Lung (tissue), 11 donors: ENCODE measurements at regions not wholly inside any gene's neighbourhood (a gene's known extent, or its start where the extent isn't known, plus 50 kb on each side); places are given as distances from the start of the nearest gene placed in this dataset.

ENCODE experiments used
- ATAC-seq: fragments of 200-7000 bp; cut with Tn5 transposase; one replicate; pipeline ENCODE4 v1.9.1; 2020; ENCODE audit warnings: moderate number of reproducible peaks; ENCODE audit not compliant: insufficient read depth, low FRiP score
- DNase-seq, 3 donors: peaks; one replicate each; pipeline ENCODE4 v3.0.0-alpha.2; 2013 to 2017
- H3K27ac ChIP-seq, 2 donors: one replicate each; pipeline ENCODE4 v1.5.1; 2013; ENCODE audit warnings: mild to moderate bottlenecking in 2 of 2, moderate library complexity in 2 of 2, control low read depth in 1 of 2, inconsistent platforms in 1 of 2, low read depth in 1 of 2, low read length in 1 of 2
- H3K27me3 ChIP-seq, 3 donors: one replicate each; pipeline ENCODE4 v1.5.1; 2013; ENCODE audit warnings: low read length in 2 of 3; ENCODE audit not compliant: control insufficient read depth in 3 of 3, insufficient read depth in 3 of 3
- H3K36me3 ChIP-seq, 4 donors: one replicate each; pipeline ENCODE4 v1.5.1; 2013; ENCODE audit warnings: low read length in 4 of 4, mild to moderate bottlenecking in 1 of 4, moderate library complexity in 1 of 4; ENCODE audit not compliant: control insufficient read depth in 4 of 4, insufficient read depth in 4 of 4
- H3K4me1 ChIP-seq, 5 donors: one replicate each; pipeline ENCODE4 v1.5.1; 2013; ENCODE audit warnings: low read length in 5 of 5, mild to moderate bottlenecking in 2 of 5, moderate library complexity in 1 of 5; ENCODE audit not compliant: control insufficient read depth in 5 of 5, insufficient read depth in 5 of 5
- H3K4me3 ChIP-seq: one replicate; pipeline ENCODE4 v1.5.1; 2013; ENCODE audit warnings: mild to moderate bottlenecking, control low read depth, moderate library complexity
- H3K9ac ChIP-seq, 2 donors: one replicate each; pipeline ENCODE4 v1.5.1; 2013; ENCODE audit warnings: low read length in 2 of 2, control low read depth in 1 of 2; ENCODE audit not compliant: insufficient read depth in 1 of 2
- H3K9me3 ChIP-seq, 4 donors: one replicate each; pipeline ENCODE4 v1.5.1; 2013; ENCODE audit warnings: low read length in 3 of 4, mild to moderate bottlenecking in 1 of 4, moderate library complexity in 1 of 4; ENCODE audit not compliant: control insufficient read depth in 4 of 4, insufficient read depth in 3 of 4
- WGBS, 2 donors: extraction: QIAGEN DNeasy Blood & Tissue Kit; methylation state at CpG; one replicate each; pipeline ENCODE4 v1.1.7; 2013; 5-methylcytosine and 5-hydroxymethylcytosine counted together
- TF ChIP-seq, protein P1 (sequence below): IDR thresholded peaks from 2 replicates; pipeline ENCODE4 v1.5.1; 2012; ENCODE audit warnings: mild to moderate bottlenecking; ENCODE audit errors: control extremely low read depth, extremely low read depth
- donor health status: control.
- donor health status: control.
- donor health status: Bipolar disorder and iron deficiency.
- donor health status: healthy.
- donor health status: DM: yes; HTN: yes; CAD: no.

DNA sequence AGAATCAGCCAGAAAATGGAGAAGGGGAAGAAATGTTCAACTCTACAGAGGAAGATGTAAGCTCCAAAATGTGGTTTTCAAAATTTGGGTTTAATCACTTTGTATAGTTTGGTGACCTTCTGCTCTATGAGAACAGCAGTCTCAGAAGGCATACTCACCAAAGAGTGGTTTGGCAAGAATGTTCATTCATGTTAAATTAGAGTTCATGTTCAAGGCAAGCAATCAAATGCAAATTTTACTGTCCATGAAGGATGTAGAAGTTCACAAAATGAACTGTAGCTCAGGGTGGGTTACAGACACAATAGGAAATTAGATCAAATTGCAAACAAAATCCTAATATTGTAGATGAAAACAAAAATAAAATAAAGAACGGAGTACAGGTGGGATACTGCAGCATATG is 606.7 kb upstream of the PCDH20 start:
- H3K9me3 ChIP-seq = no peaks in the 10 kb centered on the region
- ATAC-seq (no peak), DNase-seq (no peak)
- no peak overlapping the region for H3K27ac ChIP-seq
- 83 to 91% methylated on average over 1 of the region's 1 CpG for WGBS, 2 donors
- H3K36me3 ChIP-seq = no peaks in the 10 kb centered on the region
- no peaks in the 10 kb centered on the region for H3K4me1 ChIP-seq
- no peak overlapping the region for H3K4me3 ChIP-seq
- no peaks in the 10 kb centered on the region for H3K27me3 ChIP-seq
- H3K9ac ChIP-seq = no peak overlapping the region
- TF ChIP-seq, protein P1, sequence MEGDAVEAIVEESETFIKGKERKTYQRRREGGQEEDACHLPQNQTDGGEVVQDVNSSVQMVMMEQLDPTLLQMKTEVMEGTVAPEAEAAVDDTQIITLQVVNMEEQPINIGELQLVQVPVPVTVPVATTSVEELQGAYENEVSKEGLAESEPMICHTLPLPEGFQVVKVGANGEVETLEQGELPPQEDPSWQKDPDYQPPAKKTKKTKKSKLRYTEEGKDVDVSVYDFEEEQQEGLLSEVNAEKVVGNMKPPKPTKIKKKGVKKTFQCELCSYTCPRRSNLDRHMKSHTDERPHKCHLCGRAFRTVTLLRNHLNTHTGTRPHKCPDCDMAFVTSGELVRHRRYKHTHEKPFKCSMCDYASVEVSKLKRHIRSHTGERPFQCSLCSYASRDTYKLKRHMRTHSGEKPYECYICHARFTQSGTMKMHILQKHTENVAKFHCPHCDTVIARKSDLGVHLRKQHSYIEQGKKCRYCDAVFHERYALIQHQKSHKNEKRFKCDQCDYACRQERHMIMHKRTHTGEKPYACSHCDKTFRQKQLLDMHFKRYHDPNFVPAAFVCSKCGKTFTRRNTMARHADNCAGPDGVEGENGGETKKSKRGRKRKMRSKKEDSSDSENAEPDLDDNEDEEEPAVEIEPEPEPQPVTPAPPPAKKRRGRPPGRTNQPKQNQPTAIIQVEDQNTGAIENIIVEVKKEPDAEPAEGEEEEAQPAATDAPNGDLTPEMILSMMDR = no peak

DNA sequence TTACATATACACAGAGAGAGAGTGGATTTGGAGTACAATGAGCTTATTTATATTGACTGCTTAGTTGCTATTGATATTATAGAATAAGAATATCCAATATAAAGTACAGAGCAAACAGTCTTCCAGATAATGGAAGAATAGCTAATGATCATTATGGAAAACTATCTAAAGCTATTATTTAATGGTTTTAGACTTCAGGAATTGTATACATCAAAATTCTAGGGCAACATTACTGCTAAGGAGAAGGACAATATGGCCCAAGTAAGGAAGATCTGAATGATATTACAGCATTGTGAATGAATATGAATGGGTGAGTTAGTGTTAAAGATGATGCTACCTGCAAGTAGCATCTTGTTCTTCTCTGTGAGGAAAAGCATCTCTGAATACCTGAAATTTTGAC is 604.2 kb upstream of the PCDH20 start:
- no peak overlapping the region for H3K27ac ChIP-seq
- H3K4me3 ChIP-seq = no peak overlapping the region
- H3K36me3 ChIP-seq = no peaks in the 10 kb centered on the region
- DNase-seq = no peak
- no peaks in the 10 kb centered on the region for H3K4me1 ChIP-seq
- no peak for ATAC-seq
- TF ChIP-seq, protein P1 = no peak
- no peak overlapping the region for H3K9ac ChIP-seq
- no peaks in the 10 kb centered on the region for H3K9me3 ChIP-seq
- no peaks in the 10 kb centered on the region for H3K27me3 ChIP-seq

DNA sequence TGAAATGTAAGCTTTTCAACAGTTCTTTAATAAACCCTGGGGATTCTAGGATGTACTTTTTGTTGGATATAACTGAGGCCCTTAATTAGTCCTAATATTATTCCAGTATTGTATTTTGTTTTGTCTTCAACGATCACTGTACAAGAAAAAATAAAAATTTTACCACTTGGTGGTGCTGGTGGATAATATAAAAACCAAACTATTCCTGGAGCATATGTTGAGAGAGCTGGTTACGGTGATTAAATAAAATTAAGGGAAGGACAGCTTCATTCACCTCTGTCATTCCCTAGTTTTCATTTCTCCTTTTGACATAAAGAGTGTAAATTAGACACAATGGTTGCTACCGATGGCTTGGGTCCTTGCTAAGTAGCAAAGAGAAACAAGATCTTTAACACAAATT is 598.6 kb upstream of the PCDH20 start:
- Histone ChIP-seq H3K36me3 (no peaks in the 10 kb centered on the region), H3K4me1 (no peaks in the 10 kb centered on the region), H3K9me3 (no peaks in the 10 kb centered on the region), H3K4me3 (no peak overlapping the region), H3K9ac (peak overlapping the region in 1 of 2 donors; percentile 77), H3K27ac (no peak overlapping the region), H3K27me3 (no peaks in the 10 kb centered on the region)
- DNase-seq (peak in 2 of 3 donors; percentile 70 to 71), ATAC-seq (no peak)
- TF ChIP-seq, protein P1 = no peak
- WGBS, 2 donors = 46 to 54% methylated on average over 3 of the region's 3 CpGs

DNA sequence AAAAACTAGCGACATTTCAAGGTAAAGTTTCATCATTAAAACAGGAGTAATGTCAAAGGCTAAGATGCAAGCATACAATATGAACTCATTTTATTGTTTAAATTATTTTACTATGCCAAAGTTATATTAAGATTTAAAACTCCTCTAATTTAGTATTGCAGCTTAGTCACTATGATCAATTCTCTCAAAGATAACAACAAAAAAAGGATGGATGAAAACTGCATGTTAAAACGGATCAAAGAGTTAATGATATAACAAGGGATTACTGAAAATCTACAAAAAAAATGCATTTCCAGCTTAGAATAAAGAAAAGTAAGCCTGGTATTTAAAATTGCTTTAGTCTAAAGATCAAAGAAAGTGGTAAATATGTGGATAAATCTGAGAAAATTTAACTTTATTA is 587.8 kb upstream of the PCDH20 start:
- Histone ChIP-seq H3K36me3 (no peaks in the 10 kb centered on the region), H3K9me3 (no peaks in the 10 kb centered on the region), H3K4me1 (no peaks in the 10 kb centered on the region), H3K9ac (no peak overlapping the region), H3K27me3 (no peaks in the 10 kb centered on the region), H3K27ac (no peak overlapping the region), H3K4me3 (no peak overlapping the region)
- TF ChIP-seq, protein P1 = no peak
- ATAC-seq = no peak
- WGBS, 2 donors = 71 to 78% methylated on average over 2 of the region's 2 CpGs
- DNase-seq = no peak
